ENCODE measurements at regions not wholly inside any gene's neighbourhood (a gene's known extent, or its start where the extent isn't known, plus 50 kb on each side); places are given as distances from the start of the nearest gene placed in this dataset.

GRCh38 chr19:28003543-28003942 lies 1209.4 kb downstream of the UQCRFS1 start:
- POLR2A ChIA-PET: no interaction called here

GRCh38 chr19:27997069-27997468 lies 1215.9 kb downstream of the UQCRFS1 start:
- CTCF ChIA-PET: interaction anchor here (1.2 to 2.2 kb wide), 2 partner anchors 9 to 23 kb away, joined by 3 to 6 read pairs; no protein-coding TSS in a partner anchor
- no peak for DNase-seq (ENCODE audit: extremely low spot score)
- no peak for TF ChIP-seq CTCF (IDR thresholded peaks at IDR 0.05; ENCODE audit: control extremely low read depth, extremely low read depth, low read depth, missing control alignments)
- POLR2A ChIA-PET: no interaction called here

More at GRCh38 chr19:28003543-28003942, 1209.4 kb downstream of the UQCRFS1 start:
- CTCF ChIA-PET: interaction anchor here (1.1 to 1.2 kb wide), 2 partner anchors 10 to 162 kb away, joined by 3 read pairs; no protein-coding TSS in a partner anchor
- no peak for TF ChIP-seq CTCF (IDR thresholded peaks at IDR 0.05; ENCODE audit: control extremely low read depth, extremely low read depth, low read depth, missing control alignments)
- no peak for DNase-seq (ENCODE audit: extremely low spot score)

- ChIA-PET POLR2A (no interaction called here), CTCF (interaction anchor here (1.1 to 2.3 kb wide), 5 partner anchors 11 to 332 kb away, joined by 3 to 9 read pairs (median 4); no protein-coding TSS in a partner anchor)
- TF ChIP-seq CTCF (IDR thresholded peaks at IDR 0.05; ENCODE audit: control extremely low read depth, extremely low read depth, low read depth, missing control alignments): no peak
- DNase-seq (ENCODE audit: extremely low spot score): no peak
Measured at GRCh38 chr19:27993619-27994570, 1219.1 kb downstream of the UQCRFS1 start.

GRCh38 chr19:27986299-27986698 lies 1226.7 kb downstream of the UQCRFS1 start:
- POLR2A ChIA-PET: no interaction called here
- CTCF ChIA-PET: interaction anchor here (0.9 to 2.9 kb wide), 6 partner anchors 9 to 223 kb away, joined by 3 to 13 read pairs (median 4); no protein-coding TSS in a partner anchor
- DNase-seq (ENCODE audit: extremely low spot score): no peak
- TF ChIP-seq CTCF (IDR thresholded peaks at IDR 0.05; ENCODE audit: control extremely low read depth, extremely low read depth, low read depth, missing control alignments): no peak

GRCh38 chr19:27975419-27976005 lies 1237.4 kb downstream of the UQCRFS1 start:
- ChIA-PET CTCF (interaction anchor here (1.8 to 9.1 kb wide), 4 partner anchors 13 to 348 kb away, joined by 6 to 97 read pairs (median 34); no protein-coding TSS in a partner anchor), POLR2A (no interaction called here)
- TF ChIP-seq CTCF (IDR thresholded peaks at IDR 0.05; ENCODE audit: control extremely low read depth, extremely low read depth, low read depth, missing control alignments): no peak
- DNase-seq (ENCODE audit: extremely low spot score): no peak

GRCh38 chr19:27974082-27974513 lies 1238.9 kb downstream of the UQCRFS1 start:
- ChIA-PET POLR2A (no interaction called here), CTCF (interaction anchor here (0.7 to 9.1 kb wide), 37 partner anchors 9 to 1289 kb away, joined by 3 to 97 read pairs (median 4); no protein-coding TSS in a partner anchor)
- peak; percentile 73 for TF ChIP-seq CTCF (IDR thresholded peaks at IDR 0.05; ENCODE audit: control extremely low read depth, extremely low read depth, low read depth, missing control alignments)
- DNase-seq (ENCODE audit: extremely low spot score): peak; percentile 18
